ENCODE measurements at regions not wholly inside any gene's neighbourhood (a gene's known extent, or its start where the extent isn't known, plus 50 kb on each side); places are given as distances from the start of the nearest gene placed in this dataset.

DNA sequence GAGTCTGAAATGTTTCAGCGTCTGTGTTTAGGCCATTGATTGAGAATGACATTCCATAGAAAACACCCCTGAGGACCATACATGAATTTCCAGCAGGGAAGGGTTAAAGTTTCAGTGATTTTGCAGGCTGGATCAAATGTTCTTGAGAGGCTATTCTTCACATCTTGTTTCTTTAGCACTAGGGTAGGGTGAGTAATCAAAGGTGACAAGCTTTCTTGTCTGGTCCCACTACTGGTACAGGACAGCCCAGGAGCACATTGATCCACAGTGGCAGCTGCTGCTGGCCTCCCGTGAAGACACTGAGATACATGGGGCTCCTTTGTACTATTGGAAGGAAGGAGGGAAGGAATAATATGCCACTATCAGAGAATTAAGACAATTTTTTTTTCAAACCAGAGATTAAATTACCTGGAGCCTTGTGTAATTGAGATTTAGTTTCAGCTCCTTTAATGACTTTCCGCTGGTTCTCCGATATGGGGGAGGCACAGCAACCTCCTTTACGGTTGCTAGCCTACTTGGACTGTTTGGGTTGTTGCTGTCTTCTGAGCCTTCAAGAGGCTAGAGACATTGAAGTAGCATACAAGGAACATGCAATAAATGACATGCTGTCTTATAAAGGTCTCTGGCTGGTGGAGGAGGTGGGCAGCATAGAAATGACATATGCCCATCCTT lies 368.9 kb downstream of the SOX11 start:
- TF ChIP-seq, protein P1, sequence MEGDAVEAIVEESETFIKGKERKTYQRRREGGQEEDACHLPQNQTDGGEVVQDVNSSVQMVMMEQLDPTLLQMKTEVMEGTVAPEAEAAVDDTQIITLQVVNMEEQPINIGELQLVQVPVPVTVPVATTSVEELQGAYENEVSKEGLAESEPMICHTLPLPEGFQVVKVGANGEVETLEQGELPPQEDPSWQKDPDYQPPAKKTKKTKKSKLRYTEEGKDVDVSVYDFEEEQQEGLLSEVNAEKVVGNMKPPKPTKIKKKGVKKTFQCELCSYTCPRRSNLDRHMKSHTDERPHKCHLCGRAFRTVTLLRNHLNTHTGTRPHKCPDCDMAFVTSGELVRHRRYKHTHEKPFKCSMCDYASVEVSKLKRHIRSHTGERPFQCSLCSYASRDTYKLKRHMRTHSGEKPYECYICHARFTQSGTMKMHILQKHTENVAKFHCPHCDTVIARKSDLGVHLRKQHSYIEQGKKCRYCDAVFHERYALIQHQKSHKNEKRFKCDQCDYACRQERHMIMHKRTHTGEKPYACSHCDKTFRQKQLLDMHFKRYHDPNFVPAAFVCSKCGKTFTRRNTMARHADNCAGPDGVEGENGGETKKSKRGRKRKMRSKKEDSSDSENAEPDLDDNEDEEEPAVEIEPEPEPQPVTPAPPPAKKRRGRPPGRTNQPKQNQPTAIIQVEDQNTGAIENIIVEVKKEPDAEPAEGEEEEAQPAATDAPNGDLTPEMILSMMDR (IDR thresholded peaks at IDR 0.05), result no peak
- TF ChIP-seq ZFX (IDR thresholded peaks at IDR 0.05; ENCODE audit: borderline replicate concordance), result no peak

All from 22Rv1 (cell line).